Stomach (tissue), 4 donors: ENCODE measurements at regions not wholly inside any gene's neighbourhood (a gene's known extent, or its start where the extent isn't known, plus 50 kb on each side); places are given as distances from the start of the nearest gene placed in this dataset.

Source experiments
- CTCF ChIP-seq, 7 experiments: fragments of 450-650 bp in 4 of 7; fragments of 200-600 bp in 3 of 7; sonication (generic) in 3 of 7; IDR thresholded peaks; one replicate each; pipeline ENCODE4 v1.5.1; 2016 to 2019; ENCODE audit warnings: antibody characterized with exemption in 7 of 7, control low read depth in 2 of 7, mild to moderate bottlenecking in 1 of 7
- EP300 ChIP-seq: sonication (generic); formaldehyde crosslinking; IDR thresholded peaks from one replicate; pipeline ENCODE4 v1.6.1; 2017; ENCODE audit warnings: antibody characterized with exemption
- POLR2A ChIP-seq, 4 donors: fragments of 450-650 bp; IDR thresholded peaks; one replicate each; pipeline ENCODE4 v1.6.1; 2016; ENCODE audit warnings: antibody characterized with exemption in 4 of 4, control low read depth in 2 of 4, mild to moderate bottlenecking in 1 of 4, moderate library complexity in 1 of 4
- POLR2AphosphoS5 ChIP-seq, 3 donors: sonication (generic); formaldehyde crosslinking; IDR thresholded peaks; one replicate each; pipeline ENCODE4 v1.6.1; 2016; ENCODE audit warnings: antibody characterized with exemption in 3 of 3

- TF ChIP-seq CTCF (IDR thresholded peaks at IDR 0.05) = no peak
- no peak for TF ChIP-seq EP300
- no peak for TF ChIP-seq POLR2AphosphoS5 (IDR thresholded peaks at IDR 0.05)
- TF ChIP-seq POLR2A (IDR thresholded peaks at IDR 0.05) = no peak
These were observed 205.8 kb upstream of the RAI14 start for GRCh38 chr5:34450338-34450737.
